HL-60/S4 (cell line): ENCODE measurements at regions not wholly inside any gene's neighbourhood (a gene's known extent, or its start where the extent isn't known, plus 50 kb on each side); places are given as distances from the start of the nearest gene placed in this dataset.
"Not testable (repeated sequence)": the region's sequence is repeated elsewhere in the genome, so short reads cannot be mapped to it uniquely, and the experiment has no call there.

Experiments used
- in situ Hi-C: fragments of 300-500 bp; cut with MboI; formaldehyde crosslinking; loops from 2 replicates; pipeline ENCODE4 v1.14.3; 2022; ENCODE audit warnings: low sequenced_read_pairs

DNA sequence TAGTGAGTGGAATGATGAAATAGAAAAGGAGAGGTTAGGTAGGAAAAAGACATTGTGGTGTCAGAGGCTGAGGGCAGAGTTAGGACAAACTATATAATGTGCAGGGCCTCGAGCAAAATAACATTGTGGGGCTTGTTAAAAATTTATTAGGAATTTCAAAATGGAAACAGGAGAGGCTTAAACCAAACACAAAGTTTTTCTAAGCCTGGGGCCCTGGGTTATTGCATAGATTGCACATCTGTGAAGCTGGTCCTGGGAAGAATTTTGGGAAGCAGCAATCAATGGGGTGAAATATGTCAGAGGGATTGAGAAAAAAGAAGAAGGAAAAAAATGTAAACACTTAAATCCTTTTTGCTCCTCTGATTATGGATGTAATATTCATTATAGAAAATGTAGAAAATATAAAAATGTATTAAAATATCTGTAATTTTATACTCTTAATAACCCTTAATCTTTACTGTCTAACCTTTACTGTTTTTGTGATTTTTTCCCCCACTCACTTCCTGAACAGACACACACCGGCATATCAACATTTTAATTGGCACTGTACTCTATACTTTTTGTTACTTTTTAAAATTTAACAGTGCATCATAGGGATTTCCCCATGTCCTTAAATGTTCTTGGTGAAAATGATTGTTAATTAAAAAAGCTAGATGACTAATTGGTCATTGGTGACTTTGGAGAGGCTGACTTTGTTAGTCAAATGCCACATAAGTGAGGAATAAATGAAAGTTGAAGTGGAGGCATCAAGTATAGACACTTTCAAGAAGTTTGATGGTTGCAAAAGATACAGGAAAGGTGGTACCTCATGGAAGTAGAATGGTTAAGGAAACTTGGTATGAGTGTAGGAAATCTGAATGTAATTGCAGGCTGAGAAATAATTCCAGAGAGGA is 183.4 kb downstream of the NFKBIZ start:
- in situ Hi-C loops = no loop called here

DNA sequence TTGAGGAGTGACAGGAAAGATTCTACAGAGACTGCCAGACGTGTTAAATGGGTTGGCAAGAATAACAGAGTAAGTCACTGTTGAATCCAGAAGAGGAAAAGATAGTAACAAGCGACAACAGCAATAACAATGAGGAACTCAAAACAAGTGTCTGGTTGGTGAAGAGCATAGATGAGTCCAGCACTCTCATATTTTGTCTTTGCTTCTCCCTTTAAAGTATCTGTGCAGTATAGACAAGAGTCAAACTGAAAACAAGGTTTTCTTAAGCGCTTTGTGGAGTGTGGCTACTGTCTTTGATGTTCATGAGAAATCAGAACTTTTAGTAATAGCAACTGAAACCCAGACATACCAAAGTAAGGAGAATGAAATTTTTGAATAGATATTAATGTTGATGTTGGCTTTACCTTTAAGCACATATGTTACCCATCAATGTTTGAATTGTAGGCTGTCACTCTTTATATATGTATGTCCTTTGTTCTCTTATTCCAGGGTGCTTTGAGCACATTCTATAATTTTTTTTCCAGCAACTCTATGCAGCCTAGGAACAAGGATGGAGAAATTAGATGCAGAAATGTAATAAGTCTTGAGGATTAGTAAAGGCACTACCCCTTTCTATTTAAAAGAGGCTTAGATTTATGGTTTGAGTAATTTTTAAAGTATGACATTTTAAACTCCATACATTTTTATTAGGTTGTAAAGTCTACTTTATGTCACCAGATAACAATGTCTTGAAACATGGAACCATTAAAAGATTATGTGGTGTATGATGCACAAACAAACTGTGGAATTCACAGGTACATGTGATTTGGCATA is 185.5 kb downstream of the NFKBIZ start:
- in situ Hi-C loops = no loop called here

DNA sequence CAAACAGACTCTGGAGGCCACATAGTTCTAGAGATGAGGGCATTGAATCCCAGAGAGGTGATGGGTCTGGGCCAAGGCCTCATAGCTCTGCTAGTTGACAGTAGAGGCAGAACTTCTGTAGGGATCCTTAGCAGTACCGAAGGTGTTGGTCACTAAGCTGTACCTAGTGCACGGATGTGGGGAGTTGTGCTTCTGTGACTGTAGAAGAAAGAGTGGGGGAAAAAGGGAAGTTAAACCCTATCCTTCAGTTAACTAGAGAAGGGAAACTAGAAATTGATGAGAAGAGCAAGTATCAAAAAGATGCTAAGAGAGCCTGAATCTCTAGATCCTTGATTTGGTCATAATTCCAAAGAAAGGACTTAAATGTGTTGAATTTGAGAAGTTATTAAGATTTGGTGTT is 186.7 kb downstream of the NFKBIZ start:
- in situ Hi-C loops = no loop called here

- in situ Hi-C loops = no loop called here
These were observed 187.2 kb downstream of the NFKBIZ start for GRCh38 chr3:102036472-102036871.

- in situ Hi-C loops = no loop called here
These were observed 187.9 kb downstream of the NFKBIZ start for GRCh38 chr3:102037209-102037608.

DNA sequence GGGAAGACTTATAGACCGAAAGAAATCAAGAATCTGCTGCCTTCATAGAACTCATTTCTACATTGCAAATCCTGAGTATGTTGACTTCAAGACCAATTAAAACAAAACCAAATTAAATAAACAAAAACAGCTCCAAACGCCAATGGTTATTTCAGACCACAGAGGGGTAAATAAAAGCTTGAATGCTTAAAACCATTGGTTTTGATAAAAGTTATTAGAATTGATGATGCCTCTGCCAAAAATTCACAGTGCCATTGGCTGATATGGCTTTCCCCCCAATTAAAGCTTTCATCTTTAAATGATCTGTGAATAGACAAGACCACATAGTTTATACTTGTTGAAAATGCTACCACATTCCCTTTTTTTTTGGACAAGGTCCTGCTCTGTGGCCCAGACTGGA is 188.5 kb downstream of the NFKBIZ start:
- in situ Hi-C loops = no loop called here

DNA sequence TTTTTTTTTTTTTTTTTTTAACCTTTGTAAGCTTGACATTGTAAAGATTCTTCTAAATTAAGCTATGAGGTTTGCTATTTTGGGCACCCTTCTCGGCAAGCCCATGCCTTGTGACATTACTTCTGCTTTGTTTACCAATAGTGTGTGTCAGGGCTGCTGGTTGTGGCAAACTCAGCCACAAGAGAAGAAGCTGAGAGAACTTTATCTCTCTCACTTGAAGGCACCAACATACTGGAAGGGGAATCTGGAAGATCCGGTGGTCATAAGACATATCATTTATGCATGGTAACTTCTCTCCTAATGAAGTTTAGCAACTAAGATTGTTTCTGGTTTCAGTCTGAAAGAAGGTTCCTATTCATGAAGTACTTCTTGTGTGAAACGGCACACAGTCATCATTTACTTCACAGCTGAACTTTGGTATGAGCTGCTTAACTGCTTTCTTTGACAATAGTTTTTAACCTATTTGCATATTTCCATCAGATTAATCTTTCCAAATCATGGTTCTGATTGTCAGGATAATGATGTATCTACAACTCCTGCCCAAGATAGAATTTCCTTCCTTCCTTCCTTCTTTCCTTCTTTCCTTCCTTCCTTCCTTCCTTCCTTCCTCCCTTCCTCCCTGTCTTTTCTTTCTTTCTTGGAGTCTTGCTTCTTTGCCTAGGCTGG is 189.3 kb downstream of the NFKBIZ start:
- in situ Hi-C loops = no loop called here

- in situ Hi-C loops = not testable (repeated sequence)
These were observed 190.8 kb downstream of the NFKBIZ start for GRCh38 chr3:102040144-102040543.

DNA sequence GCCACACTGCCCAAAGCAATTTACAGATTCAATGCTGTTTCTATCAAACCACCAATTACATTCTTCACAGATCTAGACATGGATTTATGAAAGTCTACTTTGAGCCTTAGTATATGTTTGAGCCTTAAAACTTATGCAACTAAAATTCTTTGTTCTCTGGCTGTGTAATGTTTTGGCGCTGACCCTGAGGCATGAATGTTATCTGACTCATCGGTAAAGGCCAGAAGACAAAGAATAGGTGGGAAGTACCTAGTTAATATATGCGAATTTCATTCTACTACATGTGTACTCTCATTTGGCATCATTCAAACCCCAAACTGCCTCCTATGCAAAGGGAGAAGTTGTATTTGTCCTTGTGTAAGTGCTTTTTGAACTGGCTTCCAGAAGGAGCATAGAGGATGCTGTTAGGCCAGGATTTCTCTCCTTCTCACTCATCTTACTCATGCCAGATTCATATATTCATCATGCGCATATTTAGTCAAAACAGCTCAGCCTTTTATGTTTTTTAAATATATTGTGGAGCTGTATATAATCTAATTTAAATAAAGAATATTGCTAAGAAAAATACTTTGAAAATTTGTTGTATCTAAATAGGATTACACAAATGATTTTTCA is 204.2 kb downstream of the NFKBIZ start:
- in situ Hi-C loops = no loop called here

DNA sequence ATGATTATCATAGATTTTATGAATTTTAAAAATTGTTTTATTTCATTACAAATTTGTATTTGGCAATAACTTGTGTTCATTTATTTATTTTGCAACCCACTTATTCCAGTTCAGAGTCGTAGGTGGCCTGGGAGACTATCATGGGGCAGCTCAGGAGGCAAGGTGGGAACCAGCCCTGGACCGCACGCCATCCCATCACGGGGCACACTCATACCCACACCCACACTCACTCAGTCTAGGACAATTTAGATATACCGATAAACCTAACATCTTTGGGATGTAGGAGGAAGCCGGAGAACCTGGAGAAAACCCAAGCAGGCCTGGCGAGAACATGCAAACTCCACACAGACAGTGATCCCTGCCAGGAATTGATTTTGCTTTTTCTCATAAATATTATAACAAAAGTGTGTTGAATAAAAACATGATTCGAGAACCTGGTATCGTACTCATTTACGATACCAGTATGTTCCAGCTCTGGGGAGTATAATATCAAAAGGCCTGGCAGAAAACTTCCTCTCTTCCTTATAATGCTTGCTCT is 205.3 kb downstream of the NFKBIZ start:
- in situ Hi-C loops = no loop called here

DNA sequence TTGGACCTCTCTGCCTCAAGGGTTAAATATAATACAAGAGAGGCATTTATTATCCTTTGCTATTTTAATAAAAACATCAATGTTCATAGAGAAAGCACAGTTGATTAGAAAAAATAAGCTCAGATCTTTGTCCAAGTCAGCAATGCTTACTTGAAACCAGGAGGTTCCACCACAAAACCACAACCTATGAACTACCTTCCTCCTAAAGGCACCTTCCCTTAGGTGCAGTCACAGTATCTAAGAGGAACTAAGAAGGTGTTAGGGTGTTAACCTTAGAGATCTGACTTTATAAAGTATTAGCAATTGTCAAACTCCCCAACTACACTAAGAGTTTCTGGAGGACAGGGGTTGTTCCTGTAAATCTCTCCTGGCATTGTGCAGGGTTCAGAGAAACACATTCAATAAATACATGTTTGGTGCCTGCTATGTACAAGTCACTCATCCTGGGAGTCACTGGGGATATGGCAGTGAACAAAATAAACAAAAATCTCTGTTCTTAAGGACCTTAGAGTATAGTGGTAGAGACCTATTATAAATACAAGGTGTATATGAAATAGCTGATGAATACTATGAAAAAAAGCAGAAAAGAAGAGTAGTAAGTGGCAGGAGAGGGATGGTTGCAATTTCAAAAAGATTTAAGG is 208.6 kb downstream of the NFKBIZ start:
- in situ Hi-C loops = no loop called here

GRCh38 chr3:102059145-102059943 is 210.0 kb downstream of the NFKBIZ start:
- in situ Hi-C loops = no loop called here

GRCh38 chr3:102060814-102061213 is 211.5 kb downstream of the NFKBIZ start:
- in situ Hi-C loops = no loop called here

GRCh38 chr3:102063572-102063971 is 214.3 kb downstream of the NFKBIZ start:
- in situ Hi-C loops = no loop called here

DNA sequence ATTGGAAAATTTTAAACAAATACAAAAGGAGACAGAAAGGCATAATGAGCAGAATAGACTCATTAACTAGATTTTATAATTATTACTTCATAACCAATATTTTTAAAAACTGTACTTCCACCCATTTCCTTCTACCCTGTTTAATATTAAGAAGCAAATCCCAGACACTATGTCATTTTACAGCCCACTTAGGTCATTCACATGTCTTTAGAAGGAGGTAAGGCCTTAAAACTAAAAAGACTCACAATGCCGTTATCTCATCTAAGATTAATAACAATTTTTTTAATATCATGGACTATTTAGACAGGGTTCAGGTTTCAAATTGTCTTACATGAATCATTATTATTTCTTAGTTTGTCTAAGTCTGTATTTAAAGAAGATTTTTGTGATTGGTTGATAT is 217.2 kb downstream of the NFKBIZ start:
- in situ Hi-C loops = no loop called here

GRCh38 chr3:102068327-102068726 is 219.0 kb downstream of the NFKBIZ start:
- in situ Hi-C loops = no loop called here

- in situ Hi-C loops = no loop called here
These were observed 219.4 kb downstream of the NFKBIZ start for GRCh38 chr3:102068736-102069135.

DNA sequence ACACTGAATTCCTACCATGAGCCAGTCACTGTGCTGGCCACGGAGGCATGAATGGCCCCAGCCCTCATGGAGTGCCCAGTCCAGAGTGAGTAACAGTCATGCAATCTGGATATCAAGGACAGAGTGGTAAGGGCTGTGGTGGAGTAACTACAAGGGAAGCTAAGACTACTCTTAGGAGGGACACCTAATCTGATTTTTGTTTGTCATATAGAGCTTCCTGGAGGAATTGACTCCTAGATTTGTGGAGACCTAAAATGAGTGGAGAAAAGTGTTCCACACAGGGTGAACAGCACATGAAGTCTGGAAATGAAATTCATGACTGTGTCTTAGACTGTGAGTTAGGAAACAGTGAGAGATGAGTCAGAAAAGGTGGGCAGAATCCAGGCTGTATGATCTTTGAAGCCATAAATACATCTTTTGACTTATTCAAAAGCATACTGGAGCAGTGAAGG is 219.9 kb downstream of the NFKBIZ start:
- in situ Hi-C loops = no loop called here

- in situ Hi-C loops = no loop called here
These were observed 225.6 kb downstream of the NFKBIZ start for GRCh38 chr3:102074946-102075345.
